Activated naive CD8-positive, alpha-beta T cell treated with anti-CD3 and anti-CD28 coated beads, Interleukin-2, amount 10 ng/mL, durations not matched to agents 7 days and 5 days (primary cell): ENCODE measurements at regions not wholly inside any gene's neighbourhood (a gene's known extent, or its start where the extent isn't known, plus 50 kb on each side); places are given as distances from the start of the nearest gene placed in this dataset.

ENCODE experiments used
- ATAC-seq: fragments of 150-1000 bp; cut with Tn5 transposase; one replicate; pipeline ENCODE4 v1.10.0; 2021; ENCODE audit warnings: low read depth, moderate library complexity
- POLR2A ChIA-PET: fragments of 350-600 bp; sonication (Branson Sonifier 250); formaldehyde crosslinking; loops from one replicate; lab custom pipeline; 2021; ENCODE audit warnings: antibody characterized with exemption; lab: Charles Lee
- DNase-seq: peaks from one replicate; pipeline ENCODE4 v3.0.0; 2021
- H3K27ac Mint-ChIP-seq: one replicate; pipeline ENCODE4 v1.8.0; 2022; ENCODE audit warnings: mild to moderate bottlenecking, mixed read lengths
- H3K27me3 Mint-ChIP-seq: one replicate; pipeline ENCODE4 v1.8.0; 2022; ENCODE audit warnings: mild to moderate bottlenecking, moderate library complexity, mixed read lengths
- H3K36me3 Mint-ChIP-seq: one replicate; pipeline ENCODE4 v1.8.0; 2021; ENCODE audit warnings: mild to moderate bottlenecking, mixed read lengths
- H3K4me1 Mint-ChIP-seq: one replicate; pipeline ENCODE4 v1.8.0; 2021; ENCODE audit warnings: mixed read lengths
- H3K4me3 Mint-ChIP-seq: one replicate; pipeline ENCODE4 v1.8.0; 2022; ENCODE audit warnings: mild to moderate bottlenecking, moderate library complexity, mixed read lengths
- H3K9me3 Mint-ChIP-seq: one replicate; pipeline ENCODE4 v1.8.0; 2021; ENCODE audit warnings: mixed read lengths

GRCh38 chr7:94253686-94254085, 141.0 kb upstream of the COL1A2 start:
- POLR2A ChIA-PET = no interaction called here
- Mint-ChIP-seq H3K27ac (no peak overlapping the region), H3K9me3 (no peaks in the 10 kb centered on the region), H3K27me3 (peaks cover 7% of the 10 kb centered on the region), H3K36me3 (no peaks in the 10 kb centered on the region), H3K4me1 (no peaks in the 10 kb centered on the region), H3K4me3 (no peak overlapping the region)
- DNase-seq (no peak), ATAC-seq (no peak)

DNA sequence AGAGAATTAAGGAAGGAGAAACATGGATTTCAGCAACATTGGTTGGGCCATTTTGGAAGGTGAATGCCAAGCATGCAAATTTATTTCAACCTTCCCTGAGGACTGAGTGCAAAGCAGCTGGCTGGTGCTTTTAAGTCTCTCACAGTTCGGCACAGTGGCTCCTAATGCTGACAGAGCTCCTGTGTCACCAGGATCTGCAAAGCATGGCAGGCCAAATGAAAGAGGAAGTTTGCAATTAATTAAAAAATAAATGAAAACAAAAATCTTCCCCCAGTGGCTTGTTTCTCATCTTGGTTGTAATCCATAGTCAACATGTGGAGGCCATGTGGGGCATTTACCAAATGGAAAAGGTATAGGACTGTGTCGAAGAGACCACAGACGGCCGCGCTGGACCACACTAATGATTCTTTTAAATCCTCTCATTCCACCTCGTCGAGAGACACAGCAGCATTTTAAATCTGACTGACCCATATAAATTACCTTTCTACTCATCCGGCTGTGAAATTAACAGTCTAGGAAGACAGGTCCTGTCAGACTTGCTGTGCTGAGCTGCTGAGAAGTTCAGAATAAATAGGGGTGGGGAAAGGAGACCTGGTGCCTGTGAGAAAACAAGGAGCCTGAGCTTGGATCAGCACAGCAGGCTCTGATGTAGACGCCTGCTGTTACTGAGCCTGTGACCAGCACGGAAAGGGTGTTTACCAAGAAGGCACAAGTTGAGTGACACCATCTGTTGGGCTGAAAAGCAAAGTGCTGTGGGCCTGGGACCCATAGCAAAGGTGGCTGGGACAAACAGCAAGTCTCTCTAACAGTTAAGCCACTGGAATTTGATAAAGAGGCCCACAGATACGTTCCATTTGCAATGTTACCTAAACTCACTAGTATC, 136.0 kb upstream of the COL1A2 start:
- Mint-ChIP-seq H3K4me3 (no peak overlapping the region), H3K27ac (no peak overlapping the region), H3K4me1 (peaks cover 1% of the 10 kb centered on the region), H3K36me3 (no peaks in the 10 kb centered on the region), H3K27me3 (peaks cover 11% of the 10 kb centered on the region), H3K9me3 (no peaks in the 10 kb centered on the region)
- ATAC-seq = no peak
- DNase-seq = no peak
- POLR2A ChIA-PET = no interaction called here

- Mint-ChIP-seq H3K4me1 (peaks cover 1% of the 10 kb centered on the region), H3K9me3 (no peaks in the 10 kb centered on the region), H3K27ac (no peak overlapping the region), H3K27me3 (peaks cover 11% of the 10 kb centered on the region), H3K4me3 (no peak overlapping the region), H3K36me3 (no peaks in the 10 kb centered on the region)
- POLR2A ChIA-PET = no interaction called here
- DNase-seq (no peak), ATAC-seq (no peak)
Observed at GRCh38 chr7:94261067-94261466, 133.6 kb upstream of the COL1A2 start.

GRCh38 chr7:94264756-94265155, 129.9 kb upstream of the COL1A2 start:
- no peak for DNase-seq
- Mint-ChIP-seq H3K36me3 (no peaks in the 10 kb centered on the region), H3K9me3 (no peaks in the 10 kb centered on the region), H3K4me1 (peaks cover 1% of the 10 kb centered on the region), H3K4me3 (no peak overlapping the region), H3K27me3 (peaks cover 12% of the 10 kb centered on the region), H3K27ac (no peak overlapping the region)
- ATAC-seq = no peak
- POLR2A ChIA-PET = no interaction called here

- POLR2A ChIA-PET = no interaction called here
- no peaks in the 10 kb centered on the region for H3K9me3 Mint-ChIP-seq
- H3K36me3 Mint-ChIP-seq = no peaks in the 10 kb centered on the region
- DNase-seq (no peak), ATAC-seq (no peak)
- H3K4me3 Mint-ChIP-seq = no peak overlapping the region
- H3K27me3 Mint-ChIP-seq = peaks cover 13% of the 10 kb centered on the region
- no peak overlapping the region for H3K27ac Mint-ChIP-seq
- peaks cover 1% of the 10 kb centered on the region for H3K4me1 Mint-ChIP-seq
Observed at GRCh38 chr7:94265456-94265855, 129.2 kb upstream of the COL1A2 start.

GRCh38 chr7:94266238-94266644, 128.5 kb upstream of the COL1A2 start:
- Mint-ChIP-seq H3K27ac (no peak overlapping the region), H3K27me3 (peaks cover 10% of the 10 kb centered on the region), H3K9me3 (no peaks in the 10 kb centered on the region), H3K4me3 (no peak overlapping the region), H3K36me3 (no peaks in the 10 kb centered on the region), H3K4me1 (no peaks in the 10 kb centered on the region)
- ATAC-seq = no peak
- no peak for DNase-seq
- POLR2A ChIA-PET = no interaction called here

DNA sequence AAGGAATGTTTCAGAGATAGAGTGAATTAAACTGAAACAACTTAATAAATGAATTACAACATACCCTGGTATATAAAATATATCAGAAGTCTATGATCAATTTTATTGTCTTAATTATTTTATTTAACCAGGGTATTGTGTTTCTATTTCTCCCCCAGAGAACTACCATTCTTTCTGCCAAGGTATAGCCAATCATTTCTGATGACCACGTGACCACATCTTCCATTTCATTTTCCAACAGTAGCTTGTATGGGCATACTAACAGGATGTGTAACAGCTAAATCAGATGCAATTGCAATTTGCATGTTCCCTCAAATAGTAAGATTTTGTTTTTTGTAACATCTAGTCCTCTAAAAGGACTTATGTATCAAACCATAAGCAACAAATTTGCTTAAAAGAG, 123.9 kb upstream of the COL1A2 start:
- ATAC-seq (no peak), DNase-seq (no peak)
- Mint-ChIP-seq H3K27ac (no peak overlapping the region), H3K9me3 (no peaks in the 10 kb centered on the region), H3K27me3 (peaks cover 13% of the 10 kb centered on the region), H3K36me3 (no peaks in the 10 kb centered on the region), H3K4me1 (no peaks in the 10 kb centered on the region), H3K4me3 (no peak overlapping the region)
- POLR2A ChIA-PET = no interaction called here

DNA sequence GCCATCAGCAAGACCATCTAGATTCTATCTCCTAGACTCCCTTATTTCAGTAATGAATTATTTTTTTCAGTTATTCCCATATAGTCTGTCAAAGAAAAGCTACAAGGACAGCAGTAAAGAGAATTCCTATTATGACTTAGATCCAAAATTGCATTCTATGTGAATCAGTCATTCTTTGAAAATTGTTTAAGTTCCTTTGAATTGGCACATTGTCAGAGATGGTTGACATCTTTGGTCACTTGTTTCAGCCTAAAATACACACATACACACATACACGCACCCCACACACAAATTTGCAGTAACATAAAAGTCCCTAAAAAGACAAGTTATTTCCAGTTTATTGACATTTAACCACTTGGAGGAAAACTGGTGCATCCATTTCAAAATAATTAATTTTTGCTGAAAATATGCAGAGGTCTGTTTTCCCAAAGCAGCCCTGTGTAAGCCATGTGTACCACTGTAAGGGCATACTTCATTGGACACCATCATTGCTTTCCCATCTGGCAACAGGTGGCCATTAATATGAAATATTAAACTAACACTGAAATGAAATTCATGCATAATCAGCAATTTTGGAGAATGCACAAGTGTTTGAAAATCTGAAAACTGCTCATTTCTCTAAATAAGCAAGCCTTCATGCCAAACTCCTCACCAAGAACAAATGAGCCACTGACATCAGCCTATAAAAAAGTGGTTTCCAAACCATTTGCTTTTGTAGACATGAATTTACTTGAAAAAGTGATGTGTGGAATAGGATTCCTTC, 121.7 kb upstream of the COL1A2 start:
- no peak for DNase-seq
- ATAC-seq = no peak
- Mint-ChIP-seq H3K4me1 (no peaks in the 10 kb centered on the region), H3K9me3 (no peaks in the 10 kb centered on the region), H3K4me3 (no peak overlapping the region), H3K27ac (no peak overlapping the region), H3K27me3 (peaks cover 15% of the 10 kb centered on the region), H3K36me3 (no peaks in the 10 kb centered on the region)
- POLR2A ChIA-PET = no interaction called here

- no peak for ATAC-seq
- no peak for DNase-seq
- Mint-ChIP-seq H3K4me3 (no peak overlapping the region), H3K36me3 (no peaks in the 10 kb centered on the region), H3K27ac (no peak overlapping the region), H3K27me3 (peaks cover 14% of the 10 kb centered on the region), H3K4me1 (no peaks in the 10 kb centered on the region), H3K9me3 (no peaks in the 10 kb centered on the region)
- POLR2A ChIA-PET = no interaction called here
Observed at GRCh38 chr7:94274828-94275227, 119.9 kb upstream of the COL1A2 start.

GRCh38 chr7:94276027-94276426, 118.7 kb upstream of the COL1A2 start:
- H3K36me3 Mint-ChIP-seq = no peaks in the 10 kb centered on the region
- H3K4me3 Mint-ChIP-seq = no peak overlapping the region
- H3K9me3 Mint-ChIP-seq = no peaks in the 10 kb centered on the region
- DNase-seq = no peak
- ATAC-seq = no peak
- POLR2A ChIA-PET = no interaction called here
- no peak overlapping the region for H3K27ac Mint-ChIP-seq
- H3K4me1 Mint-ChIP-seq = no peaks in the 10 kb centered on the region
- H3K27me3 Mint-ChIP-seq = peaks cover 18% of the 10 kb centered on the region

DNA sequence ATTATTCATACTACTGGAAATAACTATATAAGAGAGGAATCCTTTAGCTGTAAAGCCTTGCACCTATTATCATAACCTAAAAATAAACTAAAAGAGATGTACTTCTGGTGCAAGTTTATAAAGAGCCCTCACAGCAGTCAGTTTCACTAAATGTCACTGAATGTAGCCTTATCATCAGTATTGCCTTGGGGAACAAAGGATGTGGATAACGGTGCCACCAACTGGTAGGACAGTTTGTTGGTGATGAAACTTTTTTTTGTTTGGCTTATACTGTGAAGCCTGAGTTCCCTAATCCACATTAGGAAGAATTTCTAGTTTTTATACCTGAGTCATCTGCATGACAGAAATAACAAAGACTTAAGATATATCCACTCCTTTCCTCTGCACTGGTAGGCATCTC, 117.9 kb upstream of the COL1A2 start:
- H3K27ac Mint-ChIP-seq = no peak overlapping the region
- ATAC-seq = no peak

GRCh38 chr7:94277236-94277635, 117.5 kb upstream of the COL1A2 start:
- no peak for DNase-seq
- Mint-ChIP-seq H3K36me3 (no peaks in the 10 kb centered on the region), H3K27me3 (peaks cover 24% of the 10 kb centered on the region), H3K4me1 (no peaks in the 10 kb centered on the region), H3K4me3 (no peak overlapping the region), H3K27ac (no peak overlapping the region), H3K9me3 (no peaks in the 10 kb centered on the region)
- POLR2A ChIA-PET = no interaction called here
- no peak for ATAC-seq

More for the DNA sequence above, 117.9 kb upstream of the COL1A2 start:
- H3K9me3 Mint-ChIP-seq = no peaks in the 10 kb centered on the region
- DNase-seq = no peak
- no peaks in the 10 kb centered on the region for H3K36me3 Mint-ChIP-seq
- POLR2A ChIA-PET = no interaction called here
- H3K27me3 Mint-ChIP-seq = peaks cover 20% of the 10 kb centered on the region
- H3K4me3 Mint-ChIP-seq = no peak overlapping the region
- no peaks in the 10 kb centered on the region for H3K4me1 Mint-ChIP-seq

- H3K4me3 Mint-ChIP-seq = no peak overlapping the region
- no peaks in the 10 kb centered on the region for H3K36me3 Mint-ChIP-seq
- no peaks in the 10 kb centered on the region for H3K9me3 Mint-ChIP-seq
- POLR2A ChIA-PET = no interaction called here
- H3K4me1 Mint-ChIP-seq = no peaks in the 10 kb centered on the region
- no peak for ATAC-seq
- no peak for DNase-seq
- no peak overlapping the region for H3K27ac Mint-ChIP-seq
- H3K27me3 Mint-ChIP-seq = peaks cover 32% of the 10 kb centered on the region
Observed at GRCh38 chr7:94280851-94281250, 113.8 kb upstream of the COL1A2 start.

DNA sequence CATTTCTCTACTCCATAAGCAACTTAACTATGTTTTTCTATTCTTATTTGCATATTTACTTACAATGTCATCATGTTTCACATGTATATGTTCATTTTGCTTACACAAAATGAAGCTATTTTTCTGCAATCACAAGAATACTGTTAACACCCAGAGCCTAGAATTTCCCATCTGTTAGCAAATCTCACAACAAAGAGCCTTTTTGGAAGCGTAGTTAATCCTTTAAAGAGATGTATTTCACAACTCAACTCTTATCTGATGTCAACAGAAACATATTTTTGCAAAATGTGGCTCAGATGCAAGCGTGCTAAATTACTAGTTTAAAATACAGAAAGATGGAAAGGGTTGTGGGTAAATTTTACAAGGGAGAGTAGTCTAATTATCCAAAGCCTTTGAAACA, 110.6 kb upstream of the COL1A2 start:
- Mint-ChIP-seq H3K9me3 (no peaks in the 10 kb centered on the region), H3K27me3 (peaks cover 30% of the 10 kb centered on the region), H3K4me1 (no peaks in the 10 kb centered on the region), H3K27ac (no peak overlapping the region), H3K4me3 (no peak overlapping the region), H3K36me3 (no peaks in the 10 kb centered on the region)
- POLR2A ChIA-PET = no interaction called here
- DNase-seq (no peak), ATAC-seq (no peak)
